GM21381 (cell line): ENCODE measurements at regions not wholly inside any gene's neighbourhood (a gene's known extent, or its start where the extent isn't known, plus 50 kb on each side); places are given as distances from the start of the nearest gene placed in this dataset.
"Not testable (repeated sequence)": the region's sequence is repeated elsewhere in the genome, so short reads cannot be mapped to it uniquely, and the experiment has no call there.

Source experiments
- ATAC-seq: cut with Tn5 transposase; IDR thresholded peaks from one replicate; pipeline ENCODE4 v1.9.1; 2021; ENCODE audit warnings: mild to moderate bottlenecking, moderate library complexity; ENCODE audit not compliant: unreplicated experiment

DNA sequence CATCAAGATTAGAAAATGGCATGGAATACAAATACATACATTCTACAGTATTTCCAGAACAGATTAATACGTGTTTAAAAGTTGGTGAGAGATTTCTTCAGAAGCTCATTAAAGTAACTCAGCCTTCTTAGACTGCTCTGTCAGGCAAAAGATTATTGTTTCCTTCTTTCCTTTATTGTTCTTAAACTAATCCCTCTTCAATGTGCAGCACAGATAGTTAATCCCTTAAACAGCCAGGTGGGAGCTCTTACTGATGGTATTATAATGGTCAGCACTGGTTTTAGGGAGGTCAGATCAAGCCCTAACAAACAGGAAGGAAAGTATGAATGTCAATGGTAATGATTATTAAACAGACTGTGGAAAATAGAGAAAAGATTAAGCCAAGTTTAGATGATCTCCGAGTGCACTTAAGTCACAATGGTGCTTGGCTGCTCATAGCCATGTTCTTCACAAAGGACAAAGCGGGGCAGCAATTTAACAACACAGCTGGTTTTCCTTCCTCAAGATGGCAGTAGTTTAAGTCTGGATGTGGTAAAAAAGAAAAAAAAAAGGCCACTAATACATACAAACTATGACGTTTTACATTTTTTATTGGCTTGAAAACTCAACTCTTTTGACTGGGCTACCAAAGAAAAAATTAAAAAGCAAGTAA lies 992.6 kb downstream of the PCDH9 start:
- no peak for ATAC-seq

DNA sequence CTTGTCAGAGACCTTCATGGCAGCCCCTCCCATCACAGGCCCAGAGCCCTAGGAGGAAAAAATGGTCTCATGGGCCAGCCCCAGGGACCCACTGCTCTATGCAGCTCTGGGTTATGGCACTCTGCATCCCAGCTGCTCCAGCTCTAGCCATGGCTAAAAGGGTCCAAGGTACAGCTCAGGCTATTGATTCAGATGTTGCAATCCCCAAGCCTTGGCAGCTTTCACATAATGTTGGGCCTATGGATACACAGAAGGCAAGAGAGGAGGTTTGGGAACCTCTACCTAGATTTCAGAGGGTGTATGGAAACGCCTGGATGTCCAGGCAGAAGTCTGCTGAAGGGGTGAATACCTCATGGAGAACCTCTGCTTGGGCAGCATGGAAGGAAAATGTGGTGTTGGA lies 996.0 kb downstream of the PCDH9 start:
- no peak for ATAC-seq

GRCh38 chr13:66231958-66232357 lies 998.2 kb downstream of the PCDH9 start:
- ATAC-seq: not testable (repeated sequence)

- ATAC-seq: no peak
Observed at GRCh38 chr13:66225072-66225471, 1005.1 kb downstream of the PCDH9 start.

DNA sequence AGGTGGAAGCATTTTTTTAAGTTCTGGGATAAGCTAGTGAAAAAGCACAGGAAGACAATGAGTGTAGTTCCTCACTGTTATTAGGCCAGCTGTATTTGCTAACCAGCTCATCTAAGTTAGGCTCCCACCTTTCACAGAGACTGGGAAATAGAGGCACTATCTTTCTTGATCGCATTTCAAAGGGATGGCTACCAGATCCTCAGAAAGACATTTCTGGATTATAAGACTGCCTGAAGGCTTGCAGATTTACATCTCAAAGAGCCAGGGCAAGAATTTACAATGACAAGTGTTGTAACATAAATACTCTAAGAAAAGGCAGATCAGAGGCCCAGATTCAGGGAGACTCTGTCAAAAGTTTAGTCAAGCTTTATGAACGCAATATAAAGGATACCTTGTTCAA lies 1005.5 kb downstream of the PCDH9 start:
- no peak for ATAC-seq

- peak; percentile 75 for ATAC-seq
Observed at GRCh38 chr13:66222926-66223325, 1007.2 kb downstream of the PCDH9 start.

- no peak for ATAC-seq
Observed at GRCh38 chr13:66222127-66222526, 1008.0 kb downstream of the PCDH9 start.

- ATAC-seq: no peak
Observed at GRCh38 chr13:66219506-66219905, 1010.6 kb downstream of the PCDH9 start.

GRCh38 chr13:66218583-66218982 lies 1011.6 kb downstream of the PCDH9 start:
- ATAC-seq: no peak

- ATAC-seq: no peak
Observed at GRCh38 chr13:66216728-66217127, 1013.4 kb downstream of the PCDH9 start.

DNA sequence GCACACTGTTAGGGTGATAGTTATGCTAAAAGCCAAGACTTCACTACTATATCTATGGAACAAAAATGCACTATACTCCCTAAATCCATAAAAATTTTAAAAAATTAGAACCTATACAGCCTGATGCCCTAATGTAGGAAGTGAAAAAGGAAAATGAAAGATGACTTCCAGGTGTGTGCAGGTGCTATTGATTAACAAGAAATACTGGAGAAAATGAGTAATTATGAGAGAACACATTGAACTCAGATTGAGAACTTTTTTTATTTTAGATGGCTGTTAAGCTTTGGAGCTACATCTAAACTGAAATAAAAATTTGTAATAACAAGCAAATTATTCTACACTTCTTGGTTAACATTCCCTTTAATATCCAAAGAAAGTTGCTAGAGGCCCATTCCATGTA lies 1015.7 kb downstream of the PCDH9 start:
- ATAC-seq: peak; percentile 40

- ATAC-seq: peak; percentile 55
Observed at GRCh38 chr13:66212511-66212910, 1017.6 kb downstream of the PCDH9 start.

GRCh38 chr13:66210677-66211076 lies 1019.5 kb downstream of the PCDH9 start:
- no peak for ATAC-seq

DNA sequence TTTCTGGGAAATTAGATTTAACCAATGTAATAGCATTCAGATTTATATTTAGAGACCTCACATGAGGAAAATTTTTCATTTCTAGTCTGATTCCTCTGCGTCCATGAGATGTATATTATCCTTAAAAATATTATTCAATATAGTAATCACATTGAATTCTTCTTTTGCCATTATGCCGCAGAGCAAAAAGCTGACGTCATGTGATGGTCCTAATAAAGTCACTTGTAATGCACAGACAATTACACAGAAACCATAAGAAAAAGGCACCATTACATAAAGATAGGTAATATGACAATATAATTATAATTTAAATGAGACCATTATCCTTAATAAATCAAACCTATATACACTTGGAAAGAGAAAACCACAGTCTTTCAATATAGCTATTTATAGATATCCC lies 1021.5 kb downstream of the PCDH9 start:
- ATAC-seq: no peak

DNA sequence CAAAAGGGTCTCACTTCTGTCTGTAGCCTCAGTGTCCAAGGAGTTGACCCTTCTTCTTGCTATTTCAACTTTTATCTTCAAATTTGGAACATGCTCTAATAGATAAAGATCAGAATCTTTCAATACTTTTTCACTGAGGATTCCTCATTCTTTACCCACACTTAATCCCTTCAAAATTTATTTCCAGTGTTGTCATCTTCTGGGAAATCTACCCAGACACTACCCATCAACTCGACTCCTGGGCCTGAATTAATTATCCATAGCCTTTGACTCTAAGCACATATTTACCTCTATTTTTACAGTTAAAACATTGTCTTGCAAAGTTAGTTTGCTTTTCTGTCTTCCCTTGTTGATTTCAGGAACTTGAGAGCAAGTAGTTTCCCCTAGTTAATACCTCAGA lies 1022.5 kb downstream of the PCDH9 start:
- ATAC-seq: no peak

DNA sequence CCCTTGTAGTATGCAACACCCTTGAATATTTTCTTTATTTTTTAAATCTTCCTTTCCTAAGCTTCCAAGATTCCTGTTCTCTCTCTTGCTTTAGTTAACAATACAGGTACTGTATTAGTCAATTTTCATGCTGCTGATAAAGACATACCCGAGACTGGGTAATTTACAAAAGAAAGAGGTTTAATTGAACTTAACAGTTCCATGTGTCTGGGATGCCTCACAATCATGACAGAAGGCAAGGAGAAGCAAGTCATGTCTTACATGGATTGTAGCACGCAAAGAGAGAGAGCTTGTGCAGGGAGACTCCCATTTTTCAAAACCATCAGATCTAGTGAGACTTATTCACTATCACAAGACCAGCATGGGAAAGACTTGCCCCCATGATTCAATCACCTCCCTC lies 1024.3 kb downstream of the PCDH9 start:
- ATAC-seq: no peak

DNA sequence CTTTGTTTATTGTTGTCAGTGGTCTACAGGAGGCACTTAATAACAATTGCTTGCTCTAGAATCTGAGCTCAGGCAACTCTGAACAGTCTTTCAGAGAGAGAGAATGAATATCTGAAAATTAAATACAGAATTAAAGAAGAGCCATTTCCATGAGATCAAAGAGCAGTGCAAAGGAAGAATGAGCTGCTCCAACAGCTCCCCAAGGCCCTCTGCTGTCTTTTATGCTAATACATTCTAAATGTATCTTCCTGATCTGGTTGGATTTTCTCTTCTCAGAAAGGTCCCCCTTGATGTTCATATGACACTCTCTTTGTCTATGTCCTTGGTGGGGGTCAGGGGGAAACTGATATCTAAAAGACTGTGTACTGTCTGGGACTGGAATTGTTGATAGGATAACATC lies 1029.6 kb downstream of the PCDH9 start:
- ATAC-seq: no peak

GRCh38 chr13:66195238-66195637 lies 1034.9 kb downstream of the PCDH9 start:
- no peak for ATAC-seq

DNA sequence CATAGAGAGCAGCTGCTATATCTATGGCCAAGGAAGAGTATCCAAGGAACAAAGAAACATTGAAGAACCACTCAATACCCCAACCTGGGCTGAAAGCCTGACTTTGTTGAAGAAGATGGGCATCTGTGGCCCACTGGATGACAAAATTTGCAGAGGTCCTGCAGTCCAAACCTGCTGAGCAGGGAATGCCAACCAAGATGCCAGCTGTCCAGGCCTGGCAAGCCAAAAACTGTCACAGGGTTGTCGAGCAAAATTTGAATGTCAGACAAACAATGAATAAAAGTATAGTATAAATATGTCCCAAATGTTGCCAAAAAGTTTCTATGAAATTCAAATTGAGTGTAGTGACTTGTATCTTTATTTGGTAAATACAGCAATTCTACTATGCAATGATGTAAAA lies 1040.2 kb downstream of the PCDH9 start:
- ATAC-seq: no peak

DNA sequence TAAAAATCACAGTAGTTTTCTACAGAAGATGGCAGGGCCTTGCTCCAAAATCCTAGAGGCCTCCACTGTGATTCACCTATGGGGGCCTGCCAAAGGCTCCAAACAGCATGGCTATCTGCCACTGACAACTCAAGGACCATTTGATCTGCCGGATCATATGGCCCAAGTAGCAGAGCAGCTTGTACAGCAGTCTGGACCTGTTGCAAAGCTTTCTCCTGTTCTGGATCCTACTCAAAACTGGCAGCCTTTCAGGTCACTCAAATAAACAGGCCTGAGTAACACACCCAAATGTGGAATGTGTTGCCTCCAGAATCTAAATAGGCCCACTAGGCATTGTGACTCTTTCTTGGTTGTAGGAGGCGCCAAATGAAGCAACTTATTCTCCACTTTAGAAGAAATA lies 1049.3 kb downstream of the PCDH9 start:
- no peak for ATAC-seq

DNA sequence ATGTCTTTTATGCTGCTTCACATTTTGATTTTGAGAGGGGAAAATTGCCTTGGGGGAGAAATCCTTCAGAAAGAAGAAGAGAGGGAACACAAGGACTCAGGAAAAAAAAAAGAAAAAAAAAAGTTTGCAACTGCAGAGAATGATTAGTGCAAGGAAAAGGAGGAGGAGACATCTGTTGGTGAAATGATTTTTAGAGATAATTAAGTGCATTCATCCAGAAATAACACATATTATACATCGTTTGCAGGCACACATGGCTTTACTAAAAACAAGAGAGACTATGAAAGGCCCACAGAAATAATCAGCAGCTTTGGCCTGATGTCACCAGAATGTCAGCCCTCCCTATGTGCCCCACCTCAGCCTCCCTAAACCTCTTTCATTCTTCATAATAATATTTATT lies 1058.2 kb downstream of the PCDH9 start:
- no peak for ATAC-seq

DNA sequence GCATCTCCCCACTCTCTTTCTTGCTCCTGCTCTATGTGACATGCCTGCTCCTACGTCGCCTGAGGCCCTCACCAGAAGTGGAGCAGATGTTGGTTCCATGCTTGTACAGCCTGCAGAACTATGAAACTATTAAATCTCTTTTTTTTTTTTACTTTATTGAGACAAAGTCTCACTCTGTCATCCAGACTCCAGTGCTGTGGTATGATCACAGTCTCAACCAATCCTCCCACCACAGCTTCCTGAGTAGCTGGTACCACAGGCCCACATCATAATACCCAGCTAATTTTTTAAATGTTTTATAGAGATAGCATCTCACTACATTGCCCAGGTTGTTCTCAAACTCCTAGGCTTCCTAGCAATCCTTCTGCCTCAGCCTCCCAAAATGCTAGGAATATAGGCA lies 1067.7 kb downstream of the PCDH9 start:
- ATAC-seq: no peak

DNA sequence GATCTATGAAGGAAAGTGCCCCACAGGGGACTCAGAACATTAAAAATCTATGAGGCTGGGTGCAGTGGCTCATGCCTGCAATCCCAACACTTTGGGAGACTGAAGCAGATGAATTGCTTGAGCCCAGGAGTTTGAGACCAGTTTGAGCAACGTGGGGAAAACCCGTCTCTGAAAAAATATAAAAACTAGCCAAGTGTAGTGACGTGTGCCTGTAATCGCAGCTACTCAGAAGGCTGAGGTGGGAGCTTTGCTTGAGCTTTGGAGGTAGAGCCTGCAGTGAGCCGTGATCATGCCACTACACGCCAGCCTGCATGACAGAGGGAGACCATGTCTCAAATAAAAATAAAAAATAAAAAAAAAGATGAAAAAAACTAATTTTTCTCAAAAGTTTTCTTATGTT lies 1070.6 kb downstream of the PCDH9 start:
- peak; percentile 57 for ATAC-seq
